Body of pancreas (tissue), 4 donors: ENCODE measurements at regions not wholly inside any gene's neighbourhood (a gene's known extent, or its start where the extent isn't known, plus 50 kb on each side); places are given as distances from the start of the nearest gene placed in this dataset.

ENCODE experiments used
- CTCF ChIP-seq, 7 experiments: fragments of 450-650 bp in 4 of 7; fragments of 200-600 bp in 3 of 7; sonication (generic) in 3 of 7; IDR thresholded peaks; one replicate each; pipeline ENCODE4 v1.5.1; 2016 to 2019; ENCODE audit warnings: antibody characterized with exemption in 7 of 7
- POLR2A ChIP-seq, 3 donors: fragments of 450-650 bp; IDR thresholded peaks; one replicate each; pipeline ENCODE4 v1.6.1; 2016; ENCODE audit warnings: antibody characterized with exemption in 3 of 3, mild to moderate bottlenecking in 2 of 3

- TF ChIP-seq CTCF (IDR thresholded peaks at IDR 0.05) (no peak), POLR2A (IDR thresholded peaks at IDR 0.05) (no peak)
Measured at GRCh38 chr5:10860645-10861422, 99.8 kb upstream of the DAP start.
